Suprapubic skin (tissue), 4 donors: ENCODE measurements at regions not wholly inside any gene's neighbourhood (a gene's known extent, or its start where the extent isn't known, plus 50 kb on each side); places are given as distances from the start of the nearest gene placed in this dataset.

Source experiments
- CTCF ChIP-seq, 2 donors: fragments of 200-600 bp in 1 of 2; fragments of 450-650 bp in 1 of 2; sonication (generic) in 1 of 2; IDR thresholded peaks; one replicate each; pipeline ENCODE4 v1.5.1; 2016 to 2019; ENCODE audit warnings: antibody characterized with exemption in 2 of 2, mild to moderate bottlenecking in 1 of 2, moderate library complexity in 1 of 2
- POLR2A ChIP-seq, 2 donors: fragments of 450-650 bp; IDR thresholded peaks; one replicate each; pipeline ENCODE4 v1.6.1; 2017; ENCODE audit warnings: antibody characterized with exemption in 2 of 2, mild to moderate bottlenecking in 2 of 2, moderate library complexity in 2 of 2
- POLR2AphosphoS5 ChIP-seq, 3 donors: sonication (generic); formaldehyde crosslinking; IDR thresholded peaks; one replicate each; pipeline ENCODE4 v1.6.1; 2017; ENCODE audit warnings: antibody characterized with exemption in 3 of 3

- TF ChIP-seq CTCF (IDR thresholded peaks at IDR 0.05) (no peak), POLR2A (IDR thresholded peaks at IDR 0.05) (no peak), POLR2AphosphoS5 (IDR thresholded peaks at IDR 0.05) (no peak)
Measured at GRCh38 chr1:94746635-94747525, 73.3 kb upstream of the SLC44A3 start.
